ENCODE measurements at regions not wholly inside any gene's neighbourhood (a gene's known extent, or its start where the extent isn't known, plus 50 kb on each side); places are given as distances from the start of the nearest gene placed in this dataset.

- TF ChIP-seq, protein P1, sequence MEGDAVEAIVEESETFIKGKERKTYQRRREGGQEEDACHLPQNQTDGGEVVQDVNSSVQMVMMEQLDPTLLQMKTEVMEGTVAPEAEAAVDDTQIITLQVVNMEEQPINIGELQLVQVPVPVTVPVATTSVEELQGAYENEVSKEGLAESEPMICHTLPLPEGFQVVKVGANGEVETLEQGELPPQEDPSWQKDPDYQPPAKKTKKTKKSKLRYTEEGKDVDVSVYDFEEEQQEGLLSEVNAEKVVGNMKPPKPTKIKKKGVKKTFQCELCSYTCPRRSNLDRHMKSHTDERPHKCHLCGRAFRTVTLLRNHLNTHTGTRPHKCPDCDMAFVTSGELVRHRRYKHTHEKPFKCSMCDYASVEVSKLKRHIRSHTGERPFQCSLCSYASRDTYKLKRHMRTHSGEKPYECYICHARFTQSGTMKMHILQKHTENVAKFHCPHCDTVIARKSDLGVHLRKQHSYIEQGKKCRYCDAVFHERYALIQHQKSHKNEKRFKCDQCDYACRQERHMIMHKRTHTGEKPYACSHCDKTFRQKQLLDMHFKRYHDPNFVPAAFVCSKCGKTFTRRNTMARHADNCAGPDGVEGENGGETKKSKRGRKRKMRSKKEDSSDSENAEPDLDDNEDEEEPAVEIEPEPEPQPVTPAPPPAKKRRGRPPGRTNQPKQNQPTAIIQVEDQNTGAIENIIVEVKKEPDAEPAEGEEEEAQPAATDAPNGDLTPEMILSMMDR (IDR thresholded peaks at IDR 0.05): no peak
- no peak for TF ChIP-seq POLR2AphosphoS5 (IDR thresholded peaks at IDR 0.05)
Measured at GRCh38 chr3:25338158-25338725, 89.8 kb upstream of the RARB start.

All from suprapubic skin (tissue), 3 donors.